ENCODE measurements at regions not wholly inside any gene's neighbourhood (a gene's known extent, or its start where the extent isn't known, plus 50 kb on each side); places are given as distances from the start of the nearest gene placed in this dataset.

DNA sequence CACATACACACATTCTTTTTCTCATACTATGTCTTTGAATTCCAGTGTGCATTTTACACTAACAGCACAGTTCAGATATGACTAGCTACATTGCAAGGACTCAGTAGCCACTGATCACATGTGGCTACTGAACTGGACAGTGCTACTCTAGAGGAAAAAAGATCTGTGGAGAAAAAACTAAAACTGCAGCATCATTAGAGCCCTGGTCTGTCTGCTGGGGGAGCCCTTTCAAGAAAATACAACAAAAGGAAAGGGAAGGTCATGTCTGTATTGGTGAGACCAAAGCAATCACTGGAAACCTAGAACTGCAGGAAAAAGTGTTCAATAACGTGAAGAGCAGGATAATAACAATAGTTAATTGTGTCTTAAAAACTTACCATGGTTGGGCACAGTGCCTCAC is 132.3 kb upstream of the JARID2 start:
- TF ChIP-seq, protein P1, sequence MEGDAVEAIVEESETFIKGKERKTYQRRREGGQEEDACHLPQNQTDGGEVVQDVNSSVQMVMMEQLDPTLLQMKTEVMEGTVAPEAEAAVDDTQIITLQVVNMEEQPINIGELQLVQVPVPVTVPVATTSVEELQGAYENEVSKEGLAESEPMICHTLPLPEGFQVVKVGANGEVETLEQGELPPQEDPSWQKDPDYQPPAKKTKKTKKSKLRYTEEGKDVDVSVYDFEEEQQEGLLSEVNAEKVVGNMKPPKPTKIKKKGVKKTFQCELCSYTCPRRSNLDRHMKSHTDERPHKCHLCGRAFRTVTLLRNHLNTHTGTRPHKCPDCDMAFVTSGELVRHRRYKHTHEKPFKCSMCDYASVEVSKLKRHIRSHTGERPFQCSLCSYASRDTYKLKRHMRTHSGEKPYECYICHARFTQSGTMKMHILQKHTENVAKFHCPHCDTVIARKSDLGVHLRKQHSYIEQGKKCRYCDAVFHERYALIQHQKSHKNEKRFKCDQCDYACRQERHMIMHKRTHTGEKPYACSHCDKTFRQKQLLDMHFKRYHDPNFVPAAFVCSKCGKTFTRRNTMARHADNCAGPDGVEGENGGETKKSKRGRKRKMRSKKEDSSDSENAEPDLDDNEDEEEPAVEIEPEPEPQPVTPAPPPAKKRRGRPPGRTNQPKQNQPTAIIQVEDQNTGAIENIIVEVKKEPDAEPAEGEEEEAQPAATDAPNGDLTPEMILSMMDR (IDR thresholded peaks at IDR 0.05; ENCODE audit: insufficient read depth, low read depth, low read length), result no peak
- no peak for TF ChIP-seq EZH2 (IDR thresholded peaks at IDR 0.05; ENCODE audit: insufficient read depth, low read length)
